ENCODE measurements at regions not wholly inside any gene's neighbourhood (a gene's known extent, or its start where the extent isn't known, plus 50 kb on each side); places are given as distances from the start of the nearest gene placed in this dataset.

DNA sequence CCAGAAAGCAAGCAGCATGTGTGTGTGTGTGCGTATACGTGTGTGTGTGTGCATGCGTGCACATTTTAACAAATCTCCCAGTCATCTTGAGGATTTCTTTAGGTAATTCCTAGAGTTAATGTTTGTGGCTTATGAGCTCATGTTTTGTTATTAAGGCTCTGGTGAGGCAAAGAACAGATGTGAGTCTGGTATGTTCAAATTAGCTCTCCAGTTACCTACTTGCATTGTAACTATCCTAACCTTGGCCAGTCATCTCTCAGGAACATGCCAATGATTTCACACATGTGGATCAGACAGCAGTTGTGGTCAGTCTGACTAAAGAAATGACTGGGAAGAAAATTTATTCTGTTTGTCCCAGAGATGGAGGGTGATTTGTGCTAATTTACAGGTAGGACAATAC, 163.1 kb downstream of the IZUMO3 start:
- no peak for TF ChIP-seq EZH2 (IDR thresholded peaks at IDR 0.05; ENCODE audit: borderline replicate concordance)
- TF ChIP-seq, protein P1, sequence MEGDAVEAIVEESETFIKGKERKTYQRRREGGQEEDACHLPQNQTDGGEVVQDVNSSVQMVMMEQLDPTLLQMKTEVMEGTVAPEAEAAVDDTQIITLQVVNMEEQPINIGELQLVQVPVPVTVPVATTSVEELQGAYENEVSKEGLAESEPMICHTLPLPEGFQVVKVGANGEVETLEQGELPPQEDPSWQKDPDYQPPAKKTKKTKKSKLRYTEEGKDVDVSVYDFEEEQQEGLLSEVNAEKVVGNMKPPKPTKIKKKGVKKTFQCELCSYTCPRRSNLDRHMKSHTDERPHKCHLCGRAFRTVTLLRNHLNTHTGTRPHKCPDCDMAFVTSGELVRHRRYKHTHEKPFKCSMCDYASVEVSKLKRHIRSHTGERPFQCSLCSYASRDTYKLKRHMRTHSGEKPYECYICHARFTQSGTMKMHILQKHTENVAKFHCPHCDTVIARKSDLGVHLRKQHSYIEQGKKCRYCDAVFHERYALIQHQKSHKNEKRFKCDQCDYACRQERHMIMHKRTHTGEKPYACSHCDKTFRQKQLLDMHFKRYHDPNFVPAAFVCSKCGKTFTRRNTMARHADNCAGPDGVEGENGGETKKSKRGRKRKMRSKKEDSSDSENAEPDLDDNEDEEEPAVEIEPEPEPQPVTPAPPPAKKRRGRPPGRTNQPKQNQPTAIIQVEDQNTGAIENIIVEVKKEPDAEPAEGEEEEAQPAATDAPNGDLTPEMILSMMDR (IDR thresholded peaks at IDR 0.05; ENCODE audit: poor library complexity): no peak
